ENCODE measurements at regions not wholly inside any gene's neighbourhood (a gene's known extent, or its start where the extent isn't known, plus 50 kb on each side); places are given as distances from the start of the nearest gene placed in this dataset.

DNA sequence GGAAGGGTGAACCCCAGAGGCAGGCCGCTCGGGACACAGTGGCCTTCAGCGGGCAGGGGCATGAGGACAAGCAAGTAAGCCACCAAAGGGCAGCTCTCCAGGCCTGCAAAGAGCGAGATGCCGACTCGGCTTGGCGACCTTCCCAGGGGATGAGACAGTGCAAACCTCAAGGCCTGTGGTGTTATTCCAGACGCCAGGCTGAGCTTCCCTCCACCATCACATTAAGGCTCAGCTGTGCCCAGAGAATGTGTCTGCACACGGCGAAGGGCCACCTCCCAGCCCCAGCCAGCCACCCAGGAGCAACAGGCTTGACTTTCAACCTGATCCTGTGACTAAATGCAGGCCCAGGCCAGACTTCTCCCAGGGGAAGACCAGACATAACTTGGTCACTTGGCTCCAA lies 251.4 kb downstream of the SOX9 start:
- TF ChIP-seq POLR2A (IDR thresholded peaks at IDR 0.05; ENCODE audit: low read length) (no peak), GATA1 (IDR thresholded peaks at IDR 0.05; ENCODE audit: low read depth, low read length) (no peak)
